Upper lobe of left lung (tissue), 4 donors: ENCODE measurements at regions not wholly inside any gene's neighbourhood (a gene's known extent, or its start where the extent isn't known, plus 50 kb on each side); places are given as distances from the start of the nearest gene placed in this dataset.

ENCODE experiments used
- CTCF ChIP-seq, 6 experiments: fragments of 450-650 bp in 4 of 6; fragments of 200-600 bp in 2 of 6; sonication (generic) in 2 of 6; IDR thresholded peaks; one replicate each; pipeline ENCODE4 v1.5.1; 2016 to 2019; ENCODE audit warnings: antibody characterized with exemption in 6 of 6
- POLR2A ChIP-seq, 4 donors: fragments of 450-650 bp; IDR thresholded peaks; one replicate each; pipeline ENCODE4 v1.5.1; 2016 to 2017; ENCODE audit warnings: antibody characterized with exemption in 4 of 4, mild to moderate bottlenecking in 2 of 4
- POLR2AphosphoS5 ChIP-seq, 2 donors: sonication (generic); formaldehyde crosslinking; IDR thresholded peaks; one replicate each; pipeline ENCODE4 v1.5.1; 2017; ENCODE audit warnings: antibody characterized with exemption in 2 of 2

DNA sequence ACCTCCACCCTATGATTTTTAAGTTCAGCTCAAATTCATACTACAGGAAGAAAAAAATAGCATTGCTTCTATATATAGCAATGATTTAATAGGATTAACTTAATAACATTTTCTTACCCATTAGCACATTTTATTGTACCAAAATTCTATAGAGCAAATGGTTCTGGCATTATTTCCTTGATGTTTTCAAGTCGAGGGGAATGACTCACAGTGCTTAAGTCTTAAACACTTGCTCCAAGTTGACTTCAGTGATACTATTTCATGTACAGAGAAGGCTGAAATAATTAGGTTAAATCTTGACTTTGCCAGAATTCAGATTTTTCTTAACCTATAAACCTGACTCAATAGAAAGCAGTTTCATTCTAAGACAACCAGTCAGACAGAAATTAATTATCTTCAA is 1133.8 kb downstream of the SORCS3 start:
- no peak for TF ChIP-seq POLR2A (IDR thresholded peaks at IDR 0.05)
- no peak for TF ChIP-seq CTCF (IDR thresholded peaks at IDR 0.05)
- TF ChIP-seq POLR2AphosphoS5 (IDR thresholded peaks at IDR 0.05) = no peak
